HG03095 (cell line): ENCODE measurements at regions not wholly inside any gene's neighbourhood (a gene's known extent, or its start where the extent isn't known, plus 50 kb on each side); places are given as distances from the start of the nearest gene placed in this dataset.

Source experiments
- ATAC-seq: cut with Tn5 transposase; IDR thresholded peaks from one replicate; pipeline ENCODE4 v1.9.1; 2021; ENCODE audit warnings: moderate library complexity; ENCODE audit not compliant: unreplicated experiment

DNA sequence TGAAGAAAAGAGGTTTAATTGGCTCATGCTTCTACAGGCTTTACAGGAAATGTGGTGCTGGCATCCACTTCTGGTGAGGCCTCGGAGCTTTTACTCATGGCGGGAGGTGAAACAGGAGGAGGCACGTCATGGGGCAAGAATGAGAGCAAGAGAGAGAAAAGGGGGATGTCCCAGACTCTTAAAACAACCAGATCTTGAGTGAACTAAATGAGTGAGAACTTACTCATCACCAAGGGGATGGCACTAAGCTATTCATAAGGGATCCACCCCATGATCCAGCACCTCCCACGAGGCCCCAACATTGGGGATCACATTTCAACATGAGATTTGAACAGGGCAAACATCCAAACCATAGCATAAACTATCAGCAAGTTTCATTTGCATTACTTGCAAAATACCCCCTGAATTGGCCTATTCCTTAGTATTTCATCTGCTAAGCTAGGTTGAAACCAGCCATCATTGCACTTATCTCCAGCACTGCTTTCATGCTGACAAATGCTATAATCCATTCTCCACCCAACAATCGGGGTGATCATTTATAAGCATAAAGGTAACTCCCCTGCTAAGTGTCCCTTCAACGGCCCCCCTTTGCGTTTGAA lies 179.0 kb downstream of the NOC3L start:
- no peak for ATAC-seq

DNA sequence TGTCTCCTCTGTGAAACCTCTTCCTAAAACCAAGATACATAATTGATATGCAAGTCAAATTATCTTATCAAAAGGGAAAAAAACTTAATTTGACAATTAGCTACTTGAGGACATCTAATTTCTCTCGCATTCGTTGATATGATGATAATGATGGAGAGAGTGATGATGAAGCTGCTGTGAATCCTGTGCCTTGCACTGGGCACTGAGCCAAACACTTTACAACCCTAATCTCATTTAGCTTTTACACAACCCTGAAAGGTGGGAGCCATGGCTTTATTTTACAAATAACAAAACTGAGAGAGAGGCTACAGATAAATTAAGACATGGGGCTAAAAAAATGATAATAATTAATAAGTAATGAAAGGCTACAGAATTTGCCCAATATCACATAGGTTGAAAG lies 176.0 kb downstream of the NOC3L start:
- no peak for ATAC-seq

GRCh38 chr10:94192333-94192732 lies 170.4 kb downstream of the NOC3L start:
- ATAC-seq, result no peak

- no peak for ATAC-seq
These were observed 169.8 kb downstream of the NOC3L start for GRCh38 chr10:94192974-94193373.

GRCh38 chr10:94193466-94193924 lies 169.2 kb downstream of the NOC3L start:
- ATAC-seq, result no peak

DNA sequence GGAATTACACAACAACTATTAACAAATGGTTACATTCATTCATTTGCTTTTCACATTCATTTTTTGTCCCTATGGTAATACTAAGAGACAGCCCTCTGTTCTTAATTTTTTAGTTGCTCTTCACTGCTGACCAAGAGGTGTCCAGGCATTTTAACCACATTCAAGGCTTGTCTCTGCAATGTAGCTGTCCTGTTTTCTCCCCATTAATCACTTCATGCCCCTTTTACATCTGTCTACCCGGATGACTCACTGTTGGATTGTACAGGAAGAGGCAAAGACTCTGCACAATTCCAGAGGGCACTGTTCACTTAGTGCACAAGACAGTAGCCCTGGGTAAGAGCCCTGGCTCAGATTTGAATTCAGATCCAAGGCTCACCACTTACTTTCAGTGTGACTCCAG lies 168.5 kb downstream of the NOC3L start:
- no peak for ATAC-seq

- no peak for ATAC-seq
These were observed 165.5 kb downstream of the NOC3L start for GRCh38 chr10:94197241-94197640.

DNA sequence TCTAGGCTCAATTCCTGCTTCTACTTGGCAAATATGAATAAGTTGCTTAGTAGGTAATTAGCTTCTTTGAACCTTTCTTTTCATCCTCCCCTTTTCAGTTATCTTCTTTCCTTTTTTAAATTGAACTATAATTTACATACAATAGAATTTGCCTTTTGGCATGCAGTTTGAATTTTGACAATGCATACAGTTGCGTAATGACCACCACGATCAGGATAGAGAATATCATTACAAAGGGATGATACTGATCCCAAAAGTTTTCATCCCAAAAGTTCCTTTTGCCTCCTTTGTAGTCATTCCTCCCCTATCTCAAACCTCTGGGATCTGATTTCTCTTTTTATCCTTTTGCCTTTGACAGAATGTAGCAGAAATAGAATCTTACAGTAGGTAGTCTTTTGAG lies 164.4 kb downstream of the NOC3L start:
- no peak for ATAC-seq

- no peak for ATAC-seq
These were observed 163.2 kb downstream of the NOC3L start for GRCh38 chr10:94199565-94199964.

DNA sequence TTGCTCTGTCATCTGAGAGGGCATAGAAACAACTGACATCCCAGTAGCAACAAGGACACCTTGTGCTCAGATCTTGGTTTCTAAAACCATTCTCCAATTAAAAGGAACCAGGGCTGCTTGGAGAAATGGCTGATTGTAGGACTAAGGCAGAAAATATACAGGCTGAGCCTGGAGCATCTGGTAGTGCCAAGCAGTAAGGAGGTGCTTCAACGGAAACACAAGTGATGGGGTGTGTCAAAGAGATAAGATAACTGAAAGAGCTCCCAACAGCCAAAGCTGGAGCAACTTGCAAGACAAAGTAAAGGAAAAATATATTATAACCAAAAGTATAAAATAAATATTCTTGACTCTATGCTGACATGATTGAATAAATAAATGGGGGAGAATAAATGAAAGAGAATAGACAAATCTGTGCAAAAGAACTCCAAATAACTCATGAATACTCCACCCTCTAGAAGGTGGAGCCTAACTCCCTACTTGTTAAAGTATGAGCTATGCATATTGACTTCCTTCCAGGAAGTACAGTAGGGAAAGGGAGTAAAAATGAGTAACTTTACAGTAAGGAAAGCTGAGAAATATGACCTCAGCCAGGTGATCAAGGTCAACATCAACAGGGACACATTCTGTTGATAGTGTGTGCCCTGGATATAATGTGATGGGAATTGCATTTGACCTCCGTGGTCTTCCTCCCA lies 162.4 kb downstream of the NOC3L start:
- ATAC-seq, result no peak

GRCh38 chr10:94205396-94205831 lies 157.3 kb downstream of the NOC3L start:
- no peak for ATAC-seq

- no peak for ATAC-seq
These were observed 156.6 kb downstream of the NOC3L start for GRCh38 chr10:94206176-94206575.

GRCh38 chr10:94208315-94208714 lies 154.4 kb downstream of the NOC3L start:
- ATAC-seq, result no peak

- no peak for ATAC-seq
These were observed 152.1 kb downstream of the NOC3L start for GRCh38 chr10:94210440-94211168.

DNA sequence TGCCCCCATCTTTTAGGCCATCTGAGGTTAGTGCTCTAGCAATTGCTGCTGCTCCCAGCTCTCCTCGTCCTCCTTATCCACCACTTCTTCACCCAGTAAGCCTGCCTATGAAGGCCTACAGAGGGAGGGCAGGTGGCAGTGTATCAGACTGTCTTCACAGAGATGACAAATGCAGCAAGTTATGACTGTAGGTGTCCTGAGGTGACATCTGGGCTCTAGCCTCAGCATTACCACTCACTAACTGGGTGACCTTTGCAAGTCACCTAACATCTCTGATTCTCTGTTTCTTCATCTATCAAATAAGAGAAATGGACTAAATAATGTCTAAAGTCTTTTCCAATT lies 151.6 kb downstream of the NOC3L start:
- ATAC-seq, result no peak

- no peak for ATAC-seq
These were observed 149.7 kb downstream of the NOC3L start for GRCh38 chr10:94213001-94213530.

- no peak for ATAC-seq
These were observed 148.8 kb downstream of the NOC3L start for GRCh38 chr10:94213980-94214379.

DNA sequence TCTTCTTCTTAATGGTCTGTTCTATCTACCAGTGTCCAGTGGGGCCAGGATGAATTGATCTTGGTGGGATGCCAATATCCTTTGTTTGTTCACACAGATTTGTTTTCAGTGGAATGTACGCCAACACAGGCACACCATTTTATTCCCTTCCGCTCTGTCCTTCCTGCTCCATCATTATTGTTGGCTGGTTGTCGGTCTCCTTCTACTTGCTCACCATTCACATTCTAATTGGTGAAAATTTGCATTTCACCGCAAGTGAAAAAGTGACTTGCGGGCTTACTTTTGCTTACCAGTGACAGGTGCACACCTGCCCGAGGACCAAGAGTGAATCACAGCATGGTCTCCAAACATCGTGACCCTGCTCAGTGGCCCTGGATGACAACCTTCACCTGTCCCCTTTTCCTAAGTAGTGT lies 148.3 kb downstream of the NOC3L start:
- no peak for ATAC-seq

DNA sequence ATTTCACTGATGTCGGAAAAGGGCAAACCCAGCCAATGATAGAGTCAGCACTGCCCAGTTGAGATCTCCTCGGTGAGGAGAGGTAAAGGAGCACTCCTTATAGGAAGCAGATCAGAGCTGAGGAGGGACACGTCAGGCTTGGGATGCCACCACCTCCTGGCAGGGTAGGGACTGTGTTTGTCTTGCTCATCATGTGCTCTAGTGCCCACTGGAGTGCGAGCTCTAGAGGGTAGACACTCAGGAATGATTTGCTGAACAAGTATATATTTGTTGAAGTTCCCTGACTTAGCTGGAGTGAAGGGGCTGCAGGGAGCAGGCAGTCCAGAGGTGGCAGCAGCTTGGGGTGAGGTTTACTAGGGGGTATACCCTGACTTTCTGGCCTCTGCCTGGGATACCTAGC lies 146.5 kb downstream of the NOC3L start:
- no peak for ATAC-seq

DNA sequence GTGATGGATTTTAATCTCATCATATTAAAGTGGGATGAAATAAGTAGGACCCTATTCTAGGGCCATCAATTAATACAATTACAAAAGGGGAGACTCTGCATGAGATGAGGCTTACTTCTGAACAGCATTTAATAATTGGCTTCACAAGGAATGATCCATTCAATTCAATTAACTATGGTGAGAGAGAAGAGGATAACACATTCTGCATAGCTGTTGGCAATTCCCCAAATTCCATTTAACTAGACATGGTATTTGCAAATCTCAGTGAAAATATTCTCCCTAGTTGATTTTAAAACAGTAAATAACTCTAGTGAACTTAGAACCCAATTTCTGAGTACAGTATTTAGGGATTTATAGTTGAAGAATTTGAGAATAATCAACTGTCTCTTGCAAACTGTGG lies 145.3 kb downstream of the NOC3L start:
- ATAC-seq, result no peak

GRCh38 chr10:94218493-94219183 lies 144.1 kb downstream of the NOC3L start:
- ATAC-seq, result no peak
